ENCODE measurements at regions not wholly inside any gene's neighbourhood (a gene's known extent, or its start where the extent isn't known, plus 50 kb on each side); places are given as distances from the start of the nearest gene placed in this dataset.

GRCh38 chr2:12967804-12968203 lies 251.1 kb downstream of the TRIB2 start:
- no peak for TF ChIP-seq ZNF274 (IDR thresholded peaks at IDR 0.05; ENCODE audit: low read depth, low read length)
- no peak for TF ChIP-seq YY1 (IDR thresholded peaks at IDR 0.05; ENCODE audit: insufficient read depth, insufficient read length)
- TF ChIP-seq SUZ12 (IDR thresholded peaks at IDR 0.05; ENCODE audit: extremely low read depth, insufficient read depth, insufficient read length): no peak

All from NT2/D1 (cell line).